HG03469 (cell line): ENCODE measurements at regions not wholly inside any gene's neighbourhood (a gene's known extent, or its start where the extent isn't known, plus 50 kb on each side); places are given as distances from the start of the nearest gene placed in this dataset.

Source experiments
- ATAC-seq: cut with Tn5 transposase; IDR thresholded peaks from one replicate; pipeline ENCODE4 v1.9.1; 2021; ENCODE audit warnings: mild to moderate bottlenecking, moderate library complexity, moderate number of reproducible peaks; ENCODE audit not compliant: unreplicated experiment

- no peak for ATAC-seq
Measured at GRCh38 chr1:232112076-232112475, 485.5 kb downstream of the DISC1 start.

- no peak for ATAC-seq
Measured at GRCh38 chr1:232111611-232112010, 485.0 kb downstream of the DISC1 start.

- ATAC-seq, result no peak
Measured at GRCh38 chr1:232110281-232111090, 483.9 kb downstream of the DISC1 start.

DNA sequence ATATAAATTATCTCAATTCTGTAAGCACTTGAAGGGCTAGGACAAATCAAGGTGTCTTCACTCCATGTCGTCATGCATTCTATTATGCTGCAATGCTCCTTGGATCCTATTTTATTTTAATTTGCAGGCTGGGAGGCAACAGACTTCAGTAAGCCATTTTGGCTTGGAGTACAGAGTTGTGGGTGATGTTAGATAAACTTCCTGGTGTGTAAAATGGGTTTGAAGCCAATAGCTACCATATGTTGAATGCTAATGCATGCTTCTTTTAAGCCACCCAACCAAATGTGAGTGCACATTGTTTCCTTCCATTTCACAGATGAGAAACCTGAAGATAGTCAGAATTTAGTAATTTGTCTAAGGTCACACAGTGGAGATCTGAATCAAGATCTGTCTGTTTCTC lies 482.8 kb downstream of the DISC1 start:
- no peak for ATAC-seq

DNA sequence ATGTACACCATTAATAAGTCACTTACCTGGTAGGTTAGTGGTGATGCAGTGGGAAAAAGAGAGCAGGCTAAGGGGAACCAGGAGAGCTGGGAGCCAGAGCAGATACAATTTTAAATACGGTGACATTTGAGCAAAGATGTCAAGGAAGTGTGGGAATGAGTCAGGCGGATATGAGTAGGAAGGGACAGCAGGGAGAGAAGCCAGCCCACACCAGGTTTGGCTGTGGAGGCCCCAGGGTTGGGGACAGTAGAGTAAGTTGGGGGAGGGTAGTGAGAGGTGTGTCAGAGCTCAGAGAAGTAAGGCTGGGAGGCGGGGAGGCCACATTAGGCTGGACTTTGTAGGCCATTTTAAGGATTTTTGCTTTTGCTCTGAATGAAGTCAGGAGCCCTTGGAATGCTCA lies 482.0 kb downstream of the DISC1 start:
- no peak for ATAC-seq

GRCh38 chr1:232106415-232106814 lies 479.8 kb downstream of the DISC1 start:
- no peak for ATAC-seq

DNA sequence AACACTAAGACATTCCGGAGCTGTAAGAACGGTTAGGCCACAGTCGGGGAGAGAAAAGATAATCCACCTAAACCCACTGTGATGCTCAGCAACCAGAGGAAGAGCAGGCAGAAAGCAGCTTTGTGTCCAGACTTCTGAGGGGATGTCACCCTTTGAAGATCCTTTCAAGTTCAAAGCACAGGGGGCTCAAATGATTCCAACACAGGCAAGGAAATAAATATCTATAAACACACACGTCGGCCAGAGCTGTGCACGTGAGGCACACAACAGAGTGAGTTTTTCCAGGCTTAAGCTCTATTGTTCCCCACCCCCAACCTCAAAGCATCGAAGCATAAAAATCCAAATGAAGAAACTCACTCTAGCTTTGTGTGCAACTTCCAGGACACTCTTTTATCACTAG lies 479.0 kb downstream of the DISC1 start:
- no peak for ATAC-seq

DNA sequence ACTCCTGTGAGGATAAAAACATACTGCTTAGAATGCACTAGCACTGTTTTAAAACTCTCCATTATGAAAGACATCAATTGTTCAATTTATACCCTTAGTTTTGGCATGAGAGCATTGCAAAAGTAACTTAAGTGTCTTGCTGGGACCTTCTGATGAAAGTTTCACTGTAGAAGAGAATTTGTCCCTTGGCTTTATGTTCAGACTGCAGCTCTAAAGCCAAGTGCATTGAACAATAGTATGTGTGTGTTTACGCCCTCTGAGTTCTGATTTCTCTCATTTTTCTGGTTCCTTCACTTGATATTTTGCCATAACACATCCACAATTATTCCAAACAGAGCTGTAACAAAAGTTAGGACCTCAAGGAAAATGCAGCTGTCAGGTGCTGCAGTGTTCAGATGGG lies 474.6 kb downstream of the DISC1 start:
- no peak for ATAC-seq

DNA sequence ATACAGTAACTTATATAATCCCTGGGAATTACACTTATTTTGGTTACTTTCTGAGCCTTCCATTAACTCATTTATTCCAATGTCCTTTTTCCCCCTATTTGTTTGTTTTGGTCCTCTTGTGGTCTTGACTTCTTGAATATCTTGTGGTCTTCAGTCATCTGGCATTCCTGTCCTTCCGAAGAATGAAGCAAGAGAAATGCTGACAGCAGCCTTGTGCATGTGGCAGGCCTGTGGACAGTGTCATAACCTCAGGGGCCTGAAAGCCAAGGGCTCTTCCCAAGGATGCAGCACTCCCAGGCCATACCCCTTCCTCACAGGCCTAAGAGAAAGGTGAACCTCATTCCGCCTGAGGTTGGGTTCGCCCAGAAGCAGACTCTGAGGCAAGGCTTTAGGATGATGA lies 470.2 kb downstream of the DISC1 start:
- ATAC-seq, result no peak
